GM19351 (cell line): ENCODE measurements at regions not wholly inside any gene's neighbourhood (a gene's known extent, or its start where the extent isn't known, plus 50 kb on each side); places are given as distances from the start of the nearest gene placed in this dataset.
A peak's percentile ranks its signal among the peaks of the same experiment; 100 is the strongest.

ENCODE experiments used
- ATAC-seq: cut with Tn5 transposase; IDR thresholded peaks from one replicate; pipeline ENCODE4 v1.9.1; 2021; ENCODE audit warnings: mild to moderate bottlenecking, moderate library complexity; ENCODE audit not compliant: unreplicated experiment

DNA sequence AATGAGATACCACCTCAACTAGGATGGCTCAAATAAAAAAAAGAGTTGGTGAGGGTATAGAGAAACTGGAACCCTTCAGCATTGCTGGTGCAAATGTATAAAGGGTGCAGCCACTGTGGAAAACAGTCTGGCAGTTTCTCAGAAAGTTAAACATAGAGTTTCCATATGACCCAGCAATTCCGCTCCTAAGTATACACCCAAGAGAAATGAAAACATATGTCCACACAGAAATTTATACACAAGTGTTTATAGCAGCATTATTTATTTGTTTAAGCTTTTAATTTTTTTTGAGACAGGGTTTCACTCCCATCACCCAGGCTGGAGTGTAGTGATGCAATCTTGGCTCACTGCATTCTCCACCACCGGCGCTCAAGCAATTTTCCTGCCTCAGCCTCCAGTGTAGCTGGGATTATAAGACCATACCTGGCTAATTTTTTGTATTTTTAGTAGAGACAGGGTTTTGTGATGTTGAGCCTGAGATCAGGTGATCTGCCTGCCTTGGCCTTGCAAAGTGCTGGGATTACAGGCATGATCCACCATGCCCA, 118.2 kb upstream of the KIF5B start:
- ATAC-seq, result no peak

DNA sequence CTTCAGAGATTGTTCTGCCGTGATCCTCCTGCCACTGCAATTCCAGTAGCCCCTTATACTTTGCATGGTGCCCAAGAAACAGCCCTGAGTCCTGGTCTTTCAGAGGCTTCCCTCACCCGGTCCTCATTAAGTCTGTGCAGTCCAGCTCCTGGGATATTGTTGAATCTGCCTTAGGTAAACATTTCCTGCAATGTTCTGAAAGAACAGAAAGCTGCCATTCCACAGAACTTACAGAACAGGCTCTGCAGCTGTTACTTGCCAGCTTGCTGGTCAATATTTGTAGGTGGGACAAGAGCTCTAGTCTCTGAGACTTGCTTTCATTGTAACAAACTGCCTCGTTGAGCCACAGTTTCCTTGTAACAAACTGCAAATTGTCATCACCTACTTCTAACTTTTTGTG, 115.0 kb upstream of the KIF5B start:
- no peak for ATAC-seq

DNA sequence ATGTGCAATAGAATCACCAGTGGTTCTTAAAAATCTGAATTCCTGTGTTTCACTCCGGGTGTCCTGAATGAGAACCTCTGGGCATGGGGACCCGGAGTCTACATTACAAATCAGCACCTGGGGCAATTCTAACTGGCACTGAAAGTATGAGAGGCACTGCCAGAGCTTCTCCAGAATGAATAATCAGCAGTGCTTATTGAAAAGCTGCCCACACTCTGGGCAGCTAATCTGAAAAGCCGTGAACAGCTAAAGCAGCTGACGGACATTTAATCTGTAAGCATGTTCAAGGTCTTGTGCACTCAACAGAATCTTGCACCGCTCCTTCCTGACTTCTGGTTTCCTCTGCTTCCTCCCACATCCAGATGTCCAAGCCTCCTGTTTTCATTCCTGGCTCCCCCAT, 113.3 kb upstream of the KIF5B start:
- ATAC-seq, result no peak

DNA sequence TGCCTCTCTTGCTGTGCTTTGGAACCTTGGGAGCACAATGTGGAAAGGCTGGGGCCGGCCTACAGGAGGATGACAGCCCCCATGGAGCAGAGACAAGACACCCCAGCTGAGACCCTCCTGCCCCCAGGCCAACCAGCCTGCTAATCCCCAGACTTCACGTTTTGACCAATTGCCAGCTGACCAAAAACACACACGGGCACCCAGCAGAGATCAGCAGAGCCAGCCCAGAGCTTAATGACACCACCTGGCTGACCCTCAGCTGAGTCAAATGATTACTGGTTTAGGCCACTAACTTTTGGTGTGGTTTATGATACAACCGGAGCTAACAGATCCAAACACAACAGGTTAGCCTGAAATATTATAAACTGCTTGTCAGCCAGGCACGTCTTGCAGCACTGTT, 111.2 kb upstream of the KIF5B start:
- peak; percentile 48 for ATAC-seq

DNA sequence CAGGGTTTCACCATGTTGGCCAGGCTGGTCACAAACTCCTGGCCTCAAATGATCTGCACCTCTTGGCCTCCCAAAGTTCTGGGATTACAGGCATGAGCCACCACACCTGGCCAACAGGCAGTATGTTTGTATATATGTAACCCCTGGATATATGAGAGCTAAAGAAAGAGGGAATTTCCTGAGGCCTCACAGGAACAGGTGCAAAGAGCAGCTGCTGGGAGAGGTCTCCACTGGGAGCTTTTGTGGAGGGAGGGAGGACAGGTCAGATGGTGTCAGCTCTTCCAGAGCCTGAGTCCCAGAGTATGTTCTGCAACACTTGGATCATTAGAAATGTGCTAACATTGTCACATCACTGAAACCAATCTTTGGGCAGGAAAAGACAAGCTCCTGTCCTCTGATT, 110.1 kb upstream of the KIF5B start:
- no peak for ATAC-seq

DNA sequence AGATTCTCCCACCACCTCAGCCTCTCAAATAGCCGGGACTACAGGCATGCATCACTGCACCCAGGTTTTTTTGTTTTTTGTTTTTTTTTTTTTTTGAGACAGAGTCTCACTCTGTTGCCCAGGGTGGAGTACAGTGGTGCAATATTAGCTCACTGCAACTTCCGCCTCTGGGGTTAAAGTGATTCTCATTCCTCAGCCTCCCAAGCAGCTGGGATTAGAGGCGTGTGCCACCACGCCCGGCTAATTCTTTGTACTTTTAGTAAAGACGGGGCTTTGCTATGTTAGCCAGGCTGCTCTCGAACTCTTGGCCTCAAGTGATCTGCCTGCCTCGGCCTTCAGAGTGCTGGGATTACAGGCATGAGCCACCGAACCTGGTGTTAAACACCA, 107.5 kb upstream of the KIF5B start:
- ATAC-seq, result no peak

DNA sequence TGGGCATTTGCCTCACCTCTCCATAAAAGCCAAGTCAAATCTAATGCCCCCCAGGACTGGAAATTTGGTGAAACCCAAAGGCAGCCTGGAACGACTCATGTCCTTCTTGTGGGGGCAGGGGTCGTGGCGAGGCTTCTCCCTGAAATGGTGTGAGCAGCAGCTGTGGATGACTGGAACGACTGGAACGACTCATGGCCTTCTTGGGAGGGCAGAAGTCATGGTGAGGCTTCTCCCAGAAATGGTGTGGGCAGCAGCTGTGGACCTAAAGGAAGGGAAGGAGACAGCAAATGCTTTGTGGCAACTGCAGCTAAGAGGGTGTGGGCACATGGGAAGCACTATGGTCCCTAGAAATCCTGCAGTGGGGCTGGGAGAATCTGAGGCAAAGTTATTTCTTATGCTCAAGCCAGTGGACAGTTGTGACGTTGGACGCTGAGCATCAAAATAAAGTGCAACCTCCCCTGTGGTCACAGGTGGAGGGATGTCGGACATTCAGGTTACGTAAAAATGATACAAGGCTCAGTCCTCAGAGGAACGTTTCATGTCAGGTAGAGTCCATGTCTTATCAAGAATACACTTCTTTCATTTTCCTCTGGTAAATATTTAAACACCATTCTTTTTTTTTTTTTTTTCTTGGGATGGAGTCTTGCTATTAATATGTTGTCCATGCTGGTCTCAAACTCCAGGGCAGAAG, 107.0 kb upstream of the KIF5B start:
- no peak for ATAC-seq

DNA sequence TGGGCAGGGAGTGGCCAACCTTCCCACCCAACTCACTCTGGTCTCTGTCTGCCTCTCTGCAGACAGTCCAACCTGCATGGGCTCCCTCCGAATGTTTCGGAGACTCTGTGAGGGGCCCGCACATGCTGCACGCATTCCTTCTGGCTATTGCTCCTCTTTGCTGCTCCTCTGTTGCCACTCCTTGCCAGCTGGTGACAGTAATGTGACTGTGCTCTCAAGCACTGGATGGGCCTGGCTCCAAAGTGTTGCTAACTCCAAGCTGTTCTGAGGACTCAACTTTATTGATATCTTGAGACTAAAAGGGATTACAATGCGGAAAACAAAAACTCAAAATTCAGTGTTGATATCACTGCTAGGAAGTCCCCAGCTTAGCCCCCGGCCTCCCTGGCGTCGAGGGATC, 105.4 kb upstream of the KIF5B start:
- no peak for ATAC-seq

DNA sequence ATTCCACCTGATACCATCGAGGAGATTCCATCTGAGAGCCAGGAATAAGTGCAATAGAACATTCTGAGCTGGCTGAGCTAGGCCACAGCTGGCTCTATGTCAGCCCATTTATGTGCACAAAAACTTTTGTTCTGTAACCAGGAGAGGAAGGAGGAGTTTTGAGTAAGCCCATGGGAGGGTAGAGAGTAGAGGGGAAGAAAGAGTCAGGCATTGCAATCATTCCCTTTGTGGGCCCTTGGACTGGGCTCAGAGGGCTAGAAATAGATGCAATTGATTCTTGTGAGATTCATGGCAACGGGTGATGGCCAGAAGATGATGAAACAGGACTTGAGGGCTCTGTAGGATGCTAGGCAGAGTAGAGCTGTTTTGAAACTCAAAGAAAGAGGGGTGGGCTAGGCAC, 104.6 kb upstream of the KIF5B start:
- ATAC-seq, result no peak

DNA sequence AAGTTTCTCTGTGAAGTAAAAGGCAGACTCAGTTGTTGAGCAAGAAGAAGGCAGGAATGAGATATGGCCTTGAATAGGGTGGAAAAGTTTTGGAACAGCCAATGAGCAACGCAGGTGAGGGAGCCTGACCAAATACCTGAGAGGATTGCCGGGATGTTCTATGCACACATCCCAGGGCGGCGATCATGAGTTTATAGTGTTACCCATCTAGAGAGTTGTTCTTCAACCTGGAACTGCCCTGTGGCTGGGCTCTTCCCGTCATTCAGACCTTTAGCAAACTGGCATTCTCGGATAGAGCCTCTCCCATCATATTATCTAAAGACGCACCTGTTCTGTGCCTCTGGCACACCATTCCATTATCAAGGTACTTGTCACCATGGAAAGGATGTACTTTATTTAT, 103.0 kb upstream of the KIF5B start:
- no peak for ATAC-seq

DNA sequence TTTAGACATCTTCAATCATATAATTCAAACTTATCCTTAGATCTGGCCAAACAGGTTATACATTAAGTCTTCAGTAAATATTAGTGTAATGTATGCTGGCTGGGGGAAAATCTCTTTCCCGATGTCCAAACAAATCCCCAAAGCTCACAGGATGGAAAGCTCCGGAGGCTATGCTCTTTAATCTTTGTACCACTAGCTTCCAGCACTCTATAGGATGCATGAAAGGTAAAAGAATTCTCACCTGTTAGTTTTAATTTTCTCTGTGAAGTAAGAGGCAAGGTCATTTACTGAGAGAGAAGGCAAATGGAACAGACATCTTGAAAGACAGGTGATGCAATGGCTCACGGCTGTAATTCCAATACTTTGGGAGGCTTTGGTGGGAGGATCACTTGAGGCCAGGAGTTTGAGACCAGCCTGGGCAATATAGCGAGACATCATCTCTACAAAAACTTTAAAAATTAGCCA, 99.8 kb upstream of the KIF5B start:
- ATAC-seq, result no peak

DNA sequence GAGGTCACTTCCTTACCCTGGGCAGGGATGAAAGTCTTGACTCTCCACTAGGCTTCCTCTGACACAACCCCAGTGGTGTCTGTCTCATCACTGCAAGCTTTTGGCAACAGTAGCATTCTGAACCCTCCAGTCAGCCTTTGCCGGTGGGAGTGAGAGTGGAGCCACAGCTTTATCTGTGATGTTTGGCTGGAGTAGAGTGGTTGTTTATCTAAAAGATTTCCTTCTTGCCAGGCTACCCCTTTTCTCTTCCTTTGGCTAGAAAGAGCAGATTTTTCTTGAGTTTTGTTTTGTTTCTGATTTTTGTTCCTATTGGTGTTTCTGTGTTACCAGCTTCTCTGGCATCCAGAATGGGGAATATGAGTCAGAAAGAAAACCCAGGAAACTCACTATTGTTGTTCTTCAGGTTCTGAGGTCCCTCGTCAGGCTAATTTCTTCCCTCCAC, 98.9 kb upstream of the KIF5B start:
- ATAC-seq, result no peak

DNA sequence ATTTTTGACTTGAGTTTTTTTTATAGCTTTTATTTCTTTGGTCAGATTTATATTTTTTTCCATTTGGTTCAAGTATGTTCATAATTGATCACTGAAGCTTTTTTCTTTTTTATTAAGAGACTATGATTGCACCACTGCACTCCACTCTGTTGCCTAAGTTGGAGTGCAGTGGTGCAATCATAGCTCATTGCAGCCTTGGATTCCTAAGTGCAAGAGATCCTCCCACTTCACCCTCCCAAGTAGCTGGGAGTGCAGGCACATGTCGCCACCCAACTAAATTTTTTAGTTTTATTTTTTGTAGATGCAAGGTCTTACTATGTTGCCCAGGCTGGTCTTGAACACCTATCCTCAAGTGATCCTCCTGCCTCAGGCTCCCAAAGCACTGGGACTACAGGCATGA, 97.7 kb upstream of the KIF5B start:
- no peak for ATAC-seq

DNA sequence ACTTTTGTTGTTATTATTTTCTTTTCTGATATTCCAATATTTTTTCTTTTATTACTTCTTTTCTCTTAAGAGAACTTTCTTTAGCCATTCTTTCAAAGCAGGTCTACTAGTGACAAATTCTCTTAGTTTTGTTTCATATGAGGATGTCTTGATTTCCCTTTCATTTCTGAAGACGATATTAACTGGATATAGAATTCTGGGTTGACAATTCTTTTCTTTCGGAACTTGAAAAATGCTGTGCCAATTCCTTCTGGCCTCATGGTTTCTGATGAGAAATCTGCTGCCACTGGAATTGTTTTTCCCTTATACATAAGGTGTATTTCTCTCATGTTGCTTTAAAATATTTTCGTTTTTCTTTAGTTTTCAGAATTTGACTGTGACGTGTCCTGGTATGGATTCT, 97.0 kb upstream of the KIF5B start:
- ATAC-seq, result no peak

DNA sequence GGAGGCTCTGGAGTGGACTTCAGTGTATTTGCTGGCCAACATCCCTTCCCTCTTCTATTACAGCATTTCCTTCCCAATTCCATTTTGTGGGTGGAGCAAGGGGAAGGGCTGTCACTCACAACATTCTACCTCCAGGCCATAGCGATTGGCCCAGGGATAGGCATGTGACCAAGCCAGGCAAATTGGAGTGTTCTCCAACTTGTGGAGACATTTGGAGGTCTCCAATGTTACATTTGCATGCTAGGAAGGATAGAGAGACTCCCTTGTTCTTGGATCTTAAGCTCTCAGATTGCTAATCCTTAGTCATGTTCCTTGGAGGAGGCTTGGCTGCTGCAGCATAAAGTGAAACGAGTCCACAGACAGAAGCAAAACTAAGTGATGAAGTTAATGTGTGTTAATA, 95.6 kb upstream of the KIF5B start:
- no peak for ATAC-seq

DNA sequence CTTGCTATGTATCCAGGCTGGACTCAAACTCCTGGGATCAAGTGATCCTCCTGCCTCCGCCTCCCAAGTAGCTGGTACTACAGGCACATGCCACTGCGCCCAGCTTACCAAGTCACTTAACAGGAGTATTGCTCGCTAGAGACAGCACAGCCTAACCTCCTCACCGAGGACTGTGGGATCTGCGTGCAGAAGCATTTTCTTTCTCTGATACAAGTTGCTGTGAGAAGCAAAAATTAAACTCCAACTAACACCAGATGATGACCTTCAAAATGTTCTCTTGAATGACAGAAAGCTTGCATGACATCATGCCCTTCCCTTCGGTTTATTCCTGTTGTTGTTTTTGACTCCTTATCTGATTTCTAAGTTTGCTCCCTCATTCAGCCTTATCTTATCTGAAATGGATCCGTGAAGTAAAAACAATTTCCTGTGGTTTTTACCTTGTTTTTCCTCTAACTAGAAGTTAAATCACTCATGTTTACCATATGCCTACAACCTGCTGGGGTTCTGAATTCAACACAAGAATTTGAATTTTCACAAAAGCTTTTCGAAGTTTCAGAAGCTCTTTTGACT, 94.4 kb upstream of the KIF5B start:
- no peak for ATAC-seq

DNA sequence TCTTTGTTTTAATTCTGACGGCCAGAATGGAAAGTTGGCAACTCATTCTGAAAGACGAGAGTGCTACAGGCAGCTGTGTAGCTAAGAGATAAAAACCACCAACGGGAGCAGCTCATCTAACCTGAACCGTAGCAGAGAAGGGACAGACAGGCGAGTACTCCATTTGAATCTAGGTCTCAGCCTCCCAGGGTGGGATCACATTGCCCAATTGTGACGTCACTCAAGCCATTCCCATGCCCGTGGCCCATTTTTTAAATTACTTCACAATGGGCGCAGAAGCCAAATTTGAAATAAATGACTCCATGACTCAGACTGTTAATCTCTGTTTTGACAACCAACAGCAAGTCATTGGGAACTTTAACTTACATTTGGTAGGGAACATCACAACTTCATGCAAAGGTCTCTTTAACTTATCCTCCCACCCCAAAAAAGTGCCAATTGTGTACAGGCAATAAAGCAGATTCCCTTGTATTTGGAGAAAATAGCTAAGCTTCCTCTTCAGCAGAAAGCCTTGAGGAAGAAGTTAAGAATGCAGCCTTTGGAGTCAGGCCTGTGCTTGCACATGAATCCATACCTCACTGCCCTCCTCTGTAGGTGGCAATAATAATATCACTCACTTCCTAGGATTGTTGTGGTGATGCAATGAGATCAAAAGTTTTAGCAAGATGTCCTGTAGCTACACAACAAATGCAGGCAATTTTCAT, 93.2 kb upstream of the KIF5B start:
- peak; percentile 97 for ATAC-seq

DNA sequence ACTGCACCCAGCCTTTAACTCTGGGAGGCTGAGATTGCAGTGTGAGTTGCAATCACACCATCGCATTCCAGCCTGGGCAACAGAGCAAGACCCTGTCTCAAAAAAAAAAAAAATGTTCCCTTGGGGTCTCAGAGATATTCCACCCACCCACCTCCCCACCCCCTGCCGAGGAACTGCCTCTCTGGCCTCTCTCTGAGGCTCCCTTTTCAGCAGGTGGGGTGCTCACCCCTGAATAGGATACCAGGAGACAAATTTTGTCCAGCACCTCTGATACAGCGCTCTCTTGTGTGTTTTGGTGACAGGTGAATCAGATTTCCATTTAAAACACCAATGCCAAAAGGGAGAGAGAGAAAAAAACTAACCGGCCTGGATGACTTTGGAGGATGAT, 92.6 kb upstream of the KIF5B start:
- peak; percentile 30 for ATAC-seq

DNA sequence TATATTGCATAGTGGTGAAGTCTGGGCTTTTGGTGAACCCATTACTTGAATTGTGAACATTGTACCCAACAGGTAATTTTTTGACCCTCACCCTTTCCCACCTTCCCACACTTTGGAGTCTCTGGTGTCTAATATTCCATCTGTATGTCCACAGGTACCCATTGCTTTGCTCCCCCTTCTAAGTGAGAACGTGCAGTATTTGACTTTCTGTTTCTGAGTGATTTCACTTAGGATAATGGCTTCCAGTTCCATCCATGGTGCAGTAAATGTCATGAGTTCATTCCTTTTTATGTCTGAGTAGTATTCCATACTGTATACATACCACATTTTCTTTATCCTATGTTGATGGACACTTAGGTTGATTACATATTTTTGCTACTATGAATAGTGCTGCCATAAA, 91.5 kb upstream of the KIF5B start:
- ATAC-seq, result no peak

DNA sequence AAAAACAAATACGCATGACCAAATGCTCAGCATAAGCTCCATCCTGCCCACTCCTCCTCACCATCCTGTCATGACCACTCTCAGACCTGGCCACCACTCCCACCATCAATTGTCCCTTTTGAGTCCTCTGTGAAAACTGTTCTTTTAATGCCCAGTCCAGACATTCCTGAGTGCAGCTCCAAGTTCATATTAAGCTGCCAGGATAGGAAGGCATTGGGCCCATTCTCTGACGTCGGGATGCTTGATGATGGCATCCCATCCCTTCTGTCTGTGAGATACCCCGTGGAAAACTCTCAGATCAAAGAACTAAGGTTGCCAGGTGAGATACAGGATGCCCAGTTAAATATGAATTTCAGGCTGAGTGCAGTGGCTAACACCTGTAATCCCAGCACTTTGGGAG, 89.9 kb upstream of the KIF5B start:
- ATAC-seq, result no peak

DNA sequence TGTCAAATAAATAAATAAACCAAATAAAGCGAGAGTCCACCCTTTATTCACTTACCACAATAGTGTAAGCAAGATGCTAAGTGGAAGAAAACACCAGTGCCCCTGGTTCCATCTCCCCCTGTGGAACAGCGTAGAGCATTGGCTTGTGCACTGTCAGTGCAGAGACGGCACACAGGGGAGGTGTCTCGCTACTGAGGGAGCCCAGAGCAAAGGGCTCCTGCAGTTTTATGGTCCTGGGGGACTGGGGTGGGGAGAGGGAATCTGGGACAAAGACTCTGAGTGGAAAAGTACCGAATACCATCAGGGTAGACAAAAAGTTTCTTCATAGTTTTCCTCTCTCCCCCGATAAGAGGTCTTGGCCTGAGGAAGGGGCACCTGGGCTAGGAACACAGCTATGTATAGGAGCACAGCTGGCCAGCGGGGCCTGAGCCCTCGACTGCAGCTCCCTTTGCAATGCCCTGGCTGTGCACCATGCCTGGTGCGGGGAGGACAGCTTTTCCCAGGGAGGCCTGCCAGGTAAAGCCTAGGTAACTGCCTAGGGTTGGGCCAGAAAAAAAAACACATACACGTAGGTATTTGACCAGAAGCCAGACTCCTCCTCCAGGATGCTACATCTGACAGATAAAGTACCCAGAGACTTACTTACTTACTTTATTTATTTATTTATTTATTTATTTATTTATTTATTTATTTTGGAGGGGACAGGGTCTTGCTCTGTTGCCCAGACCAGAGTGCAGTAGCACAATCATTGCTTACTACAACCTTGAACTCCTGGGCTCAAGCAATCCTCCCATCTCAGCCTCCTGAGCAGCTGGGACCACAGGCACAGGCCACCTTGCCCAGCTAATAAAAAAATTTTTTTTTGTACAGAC, 88.8 kb upstream of the KIF5B start:
- no peak for ATAC-seq
